ENCODE measurements at regions not wholly inside any gene's neighbourhood (a gene's known extent, or its start where the extent isn't known, plus 50 kb on each side); places are given as distances from the start of the nearest gene placed in this dataset.
"Not testable (repeated sequence)": the region's sequence is repeated elsewhere in the genome, so short reads cannot be mapped to it uniquely, and the experiment has no call there.

- H3K9me3 ChIP-seq (ENCODE audit: control insufficient read depth, low read length); DNase-seq (ENCODE audit: low read depth); H3K4me3 ChIP-seq (ENCODE audit: low read length); H3K36me3 ChIP-seq (ENCODE audit: control insufficient read depth, insufficient read depth, low read length, severe bottlenecking); H3K27me3 ChIP-seq (replicated peaks; ENCODE audit: control insufficient read depth, insufficient read depth, low read length); H3K9ac ChIP-seq (ENCODE audit: low read length); H3K4me1 ChIP-seq (ENCODE audit: control insufficient read depth, insufficient read depth, low read length): not testable (repeated sequence)
These were observed 82.5 kb downstream of the POTEH start for GRCh38 chr22:15772337-15772736.

- H3K4me1 ChIP-seq (ENCODE audit: control insufficient read depth, insufficient read depth, low read length); H3K36me3 ChIP-seq (ENCODE audit: control insufficient read depth, insufficient read depth, low read length, severe bottlenecking); H3K9me3 ChIP-seq (ENCODE audit: control insufficient read depth, low read length); H3K27me3 ChIP-seq (replicated peaks; ENCODE audit: control insufficient read depth, insufficient read depth, low read length); H3K9ac ChIP-seq (ENCODE audit: low read length); DNase-seq (ENCODE audit: low read depth); H3K4me3 ChIP-seq (ENCODE audit: low read length): not testable (repeated sequence)
These were observed 85.3 kb downstream of the POTEH start for GRCh38 chr22:15775118-15775517.

GRCh38 chr22:15775670-15776669 lies 86.1 kb downstream of the POTEH start:
- DNase-seq (ENCODE audit: low read depth); H3K4me3 ChIP-seq (ENCODE audit: low read length); H3K27me3 ChIP-seq (replicated peaks; ENCODE audit: control insufficient read depth, insufficient read depth, low read length); H3K9me3 ChIP-seq (ENCODE audit: control insufficient read depth, low read length); H3K36me3 ChIP-seq (ENCODE audit: control insufficient read depth, insufficient read depth, low read length, severe bottlenecking); H3K4me1 ChIP-seq (ENCODE audit: control insufficient read depth, insufficient read depth, low read length); H3K9ac ChIP-seq (ENCODE audit: low read length): not testable (repeated sequence)

- H3K4me1 ChIP-seq (ENCODE audit: control insufficient read depth, insufficient read depth, low read length); H3K36me3 ChIP-seq (ENCODE audit: control insufficient read depth, insufficient read depth, low read length, severe bottlenecking); H3K9me3 ChIP-seq (ENCODE audit: control insufficient read depth, low read length); DNase-seq (ENCODE audit: low read depth); H3K9ac ChIP-seq (ENCODE audit: low read length); H3K27me3 ChIP-seq (replicated peaks; ENCODE audit: control insufficient read depth, insufficient read depth, low read length); H3K4me3 ChIP-seq (ENCODE audit: low read length): not testable (repeated sequence)
These were observed 86.9 kb downstream of the POTEH start for GRCh38 chr22:15776727-15777126.

GRCh38 chr22:15777150-15777549 lies 87.3 kb downstream of the POTEH start:
- not testable (repeated sequence) for H3K9me3 ChIP-seq (ENCODE audit: control insufficient read depth, low read length); H3K36me3 ChIP-seq (ENCODE audit: control insufficient read depth, insufficient read depth, low read length, severe bottlenecking); H3K9ac ChIP-seq (ENCODE audit: low read length); H3K4me3 ChIP-seq (ENCODE audit: low read length); H3K27me3 ChIP-seq (replicated peaks; ENCODE audit: control insufficient read depth, insufficient read depth, low read length); H3K4me1 ChIP-seq (ENCODE audit: control insufficient read depth, insufficient read depth, low read length); DNase-seq (ENCODE audit: low read depth)

GRCh38 chr22:15777557-15777956 lies 87.7 kb downstream of the POTEH start:
- not testable (repeated sequence) for H3K36me3 ChIP-seq (ENCODE audit: control insufficient read depth, insufficient read depth, low read length, severe bottlenecking); H3K4me1 ChIP-seq (ENCODE audit: control insufficient read depth, insufficient read depth, low read length); H3K4me3 ChIP-seq (ENCODE audit: low read length); H3K9ac ChIP-seq (ENCODE audit: low read length); H3K27me3 ChIP-seq (replicated peaks; ENCODE audit: control insufficient read depth, insufficient read depth, low read length); DNase-seq (ENCODE audit: low read depth); H3K9me3 ChIP-seq (ENCODE audit: control insufficient read depth, low read length)

GRCh38 chr22:15778366-15778765 lies 88.5 kb downstream of the POTEH start:
- not testable (repeated sequence) for H3K4me3 ChIP-seq (ENCODE audit: low read length); H3K36me3 ChIP-seq (ENCODE audit: control insufficient read depth, insufficient read depth, low read length, severe bottlenecking); H3K27me3 ChIP-seq (replicated peaks; ENCODE audit: control insufficient read depth, insufficient read depth, low read length); DNase-seq (ENCODE audit: low read depth); H3K4me1 ChIP-seq (ENCODE audit: control insufficient read depth, insufficient read depth, low read length); H3K9ac ChIP-seq (ENCODE audit: low read length); H3K9me3 ChIP-seq (ENCODE audit: control insufficient read depth, low read length)

GRCh38 chr22:15781652-15782051 lies 91.8 kb downstream of the POTEH start:
- not testable (repeated sequence) for DNase-seq (ENCODE audit: low read depth); H3K36me3 ChIP-seq (ENCODE audit: control insufficient read depth, insufficient read depth, low read length, severe bottlenecking); H3K9ac ChIP-seq (ENCODE audit: low read length); H3K4me1 ChIP-seq (ENCODE audit: control insufficient read depth, insufficient read depth, low read length); H3K9me3 ChIP-seq (ENCODE audit: control insufficient read depth, low read length); H3K27me3 ChIP-seq (replicated peaks; ENCODE audit: control insufficient read depth, insufficient read depth, low read length); H3K4me3 ChIP-seq (ENCODE audit: low read length)

GRCh38 chr22:15782933-15783332 lies 93.1 kb downstream of the POTEH start:
- H3K9me3 ChIP-seq (ENCODE audit: control insufficient read depth, low read length); H3K36me3 ChIP-seq (ENCODE audit: control insufficient read depth, insufficient read depth, low read length, severe bottlenecking); H3K4me1 ChIP-seq (ENCODE audit: control insufficient read depth, insufficient read depth, low read length); DNase-seq (ENCODE audit: low read depth); H3K9ac ChIP-seq (ENCODE audit: low read length); H3K4me3 ChIP-seq (ENCODE audit: low read length); H3K27me3 ChIP-seq (replicated peaks; ENCODE audit: control insufficient read depth, insufficient read depth, low read length): not testable (repeated sequence)

- not testable (repeated sequence) for H3K4me1 ChIP-seq (ENCODE audit: control insufficient read depth, insufficient read depth, low read length); H3K9ac ChIP-seq (ENCODE audit: low read length); DNase-seq (ENCODE audit: low read depth)
These were observed 94.7 kb downstream of the POTEH start for GRCh38 chr22:15784383-15785085.

GRCh38 chr22:15786942-15787733 lies 97.3 kb downstream of the POTEH start:
- DNase-seq (ENCODE audit: low read depth); H3K36me3 ChIP-seq (ENCODE audit: control insufficient read depth, insufficient read depth, low read length, severe bottlenecking); H3K27me3 ChIP-seq (replicated peaks; ENCODE audit: control insufficient read depth, insufficient read depth, low read length); H3K9me3 ChIP-seq (ENCODE audit: control insufficient read depth, low read length); H3K4me3 ChIP-seq (ENCODE audit: low read length); H3K4me1 ChIP-seq (ENCODE audit: control insufficient read depth, insufficient read depth, low read length): not testable (repeated sequence)
- H3K9ac ChIP-seq (ENCODE audit: low read length), result peak overlapping the region; percentile 42

More at GRCh38 chr22:15784383-15785085, 94.7 kb downstream of the POTEH start:
- not testable (repeated sequence) for H3K9me3 ChIP-seq (ENCODE audit: control insufficient read depth, low read length); H3K36me3 ChIP-seq (ENCODE audit: control insufficient read depth, insufficient read depth, low read length, severe bottlenecking); H3K27me3 ChIP-seq (replicated peaks; ENCODE audit: control insufficient read depth, insufficient read depth, low read length); H3K4me3 ChIP-seq (ENCODE audit: low read length)

Measured in adipocyte (in vitro differentiated cells).